PC-9 (cell line): ENCODE measurements at regions not wholly inside any gene's neighbourhood (a gene's known extent, or its start where the extent isn't known, plus 50 kb on each side); places are given as distances from the start of the nearest gene placed in this dataset.

Experiments used
- BruUV-seq: library from RNA; stranded (reverse); fragments of 400-500 nt; replicated peaks from 2 replicates; lab custom pipeline; 2021; lab: Mats Ljungman, UMichigan
- CTCF ChIA-PET: fragments of 300-600 bp; sonication (Branson Sonifier 250); formaldehyde crosslinking; loops from one replicate; lab custom pipeline; 2022; ENCODE audit warnings: antibody characterized with exemption; lab: Charles Lee
- POLR2A ChIA-PET: fragments of 300-600 bp; sonication (Branson Sonifier 250); formaldehyde crosslinking; loops from one replicate; lab custom pipeline; 2022; ENCODE audit warnings: antibody characterized with exemption; ENCODE audit not compliant: unreplicated experiment; lab: Charles Lee
- DNase-seq, 2 experiments: peaks; one replicate each; pipeline versions ENCODE4 v3.0.0 to v3.0.0-alpha.2; 2015 to 2022; ENCODE audit warnings: mixed read lengths in 1 of 2
- H2AFZ ChIP-seq: fragments of 200-600 bp; sonication (generic); 2 replicates; pipeline ENCODE4 v1.8.1; 2017; ENCODE audit warnings: antibody characterized with exemption
- H3F3A ChIP-seq: fragments of 200-600 bp; sonication (generic); 2 replicates; pipeline ENCODE4 v1.8.1; 2017; ENCODE audit warnings: antibody characterized with exemption, mild to moderate bottlenecking, low read depth; ENCODE audit not compliant: insufficient read depth
- H3K27ac ChIP-seq: fragments of 200-600 bp; sonication (generic); 2 replicates; pipeline ENCODE4 v1.6.1; 2016; ENCODE audit warnings: mixed run types
- H3K27me3 ChIP-seq: fragments of 200-600 bp; sonication (generic); 2 replicates; pipeline ENCODE4 v1.6.1; 2016; ENCODE audit warnings: low read depth, mixed run types; ENCODE audit not compliant: insufficient read depth
- H3K36me3 ChIP-seq: fragments of 200-600 bp; sonication (generic); 2 replicates; pipeline ENCODE4 v1.6.1; 2016; ENCODE audit warnings: low read depth, mixed run types
- H3K4me1 ChIP-seq: fragments of 200-600 bp; sonication (generic); replicated peaks from 2 replicates; pipeline ENCODE4 v1.6.1; 2016; ENCODE audit warnings: mixed run types; ENCODE audit not compliant: insufficient read depth
- H3K4me2 ChIP-seq: fragments of 200-600 bp; sonication (generic); 2 replicates; pipeline ENCODE4 v1.6.1; 2017; ENCODE audit warnings: mixed run types
- H3K4me3 ChIP-seq: fragments of 200-600 bp; sonication (generic); 2 replicates; pipeline ENCODE4 v1.6.1; 2016; ENCODE audit warnings: mixed run types
- H3K79me2 ChIP-seq: fragments of 200-600 bp; sonication (generic); 2 replicates; pipeline ENCODE4 v1.6.1; 2017; ENCODE audit warnings: low read depth, mixed run types
- H3K9me2 ChIP-seq: fragments of 200-600 bp; sonication (generic); 2 replicates; pipeline ENCODE4 v1.8.1; 2017; ENCODE audit warnings: mild to moderate bottlenecking; ENCODE audit not compliant: insufficient read depth
- H3K9me3 ChIP-seq: fragments of 200-600 bp; sonication (generic); 2 replicates; pipeline ENCODE4 v1.8.1; 2016; ENCODE audit warnings: low read depth; ENCODE audit not compliant: insufficient read depth
- H4K20me1 ChIP-seq: fragments of 200-600 bp; sonication (generic); 2 replicates; pipeline ENCODE4 v1.8.1; 2017; ENCODE audit not compliant: insufficient read depth
- EZH2 ChIP-seq: fragments of 200-600 bp; sonication (generic); IDR thresholded peaks from 2 replicates; pipeline ENCODE4 v1.8.0; 2017; ENCODE audit warnings: antibody characterized with exemption, low read depth
- intact Hi-C: fragments of 100-400 bp; cut with micrococcal nuclease; formaldehyde crosslinking; loops from one replicate; pipeline ENCODE4 v1.10.0; 2022; ENCODE audit not compliant: unreplicated experiment
- TF ChIP-seq, protein P1 (sequence below): fragments of 200-600 bp; sonication (generic); conservative IDR thresholded peaks from 2 replicates; pipeline ENCODE4 v1.6.1; 2017; ENCODE audit warnings: mixed run types, antibody characterized with exemption, mild to moderate bottlenecking, moderate library complexity

DNA sequence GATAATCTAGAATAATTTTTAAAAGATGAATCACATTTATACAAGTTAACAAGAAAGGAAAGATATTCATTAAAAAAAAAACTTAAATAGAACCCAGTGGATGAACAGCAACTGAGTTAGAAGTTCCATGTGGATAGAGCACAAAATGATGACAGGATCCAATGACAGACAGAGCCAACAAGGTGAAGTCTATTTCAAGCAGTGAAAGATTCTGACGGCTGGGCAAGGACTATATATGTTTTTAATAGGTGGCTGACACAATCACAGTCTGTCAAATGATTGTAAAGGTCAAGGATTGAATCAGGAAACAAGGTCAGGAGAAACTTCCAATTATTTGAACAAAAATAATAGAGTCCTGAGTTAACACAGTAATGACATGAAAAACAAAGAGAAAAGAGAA lies 1460.0 kb upstream of the CDH8 start:
- no peaks in the 10 kb centered on the region for H3F3A ChIP-seq
- POLR2A ChIA-PET: no interaction called here
- no peaks in the 10 kb centered on the region for H3K4me1 ChIP-seq
- H3K79me2 ChIP-seq: no peaks in the 10 kb centered on the region
- H3K4me3 ChIP-seq: no peak overlapping the region
- no peaks in the 10 kb centered on the region for H3K27me3 ChIP-seq
- no peak for DNase-seq
- no peaks in the 10 kb centered on the region for H4K20me1 ChIP-seq
- no peaks in the 10 kb centered on the region for H3K36me3 ChIP-seq
- H3K27ac ChIP-seq: no peak overlapping the region
- H3K9me2 ChIP-seq: no peaks in the 10 kb centered on the region
- no peak overlapping the region for H2AFZ ChIP-seq
- no peak overlapping the region for H3K4me2 ChIP-seq
- CTCF ChIA-PET: no interaction called here
- TF ChIP-seq EZH2: no peak
- TF ChIP-seq, protein P1, sequence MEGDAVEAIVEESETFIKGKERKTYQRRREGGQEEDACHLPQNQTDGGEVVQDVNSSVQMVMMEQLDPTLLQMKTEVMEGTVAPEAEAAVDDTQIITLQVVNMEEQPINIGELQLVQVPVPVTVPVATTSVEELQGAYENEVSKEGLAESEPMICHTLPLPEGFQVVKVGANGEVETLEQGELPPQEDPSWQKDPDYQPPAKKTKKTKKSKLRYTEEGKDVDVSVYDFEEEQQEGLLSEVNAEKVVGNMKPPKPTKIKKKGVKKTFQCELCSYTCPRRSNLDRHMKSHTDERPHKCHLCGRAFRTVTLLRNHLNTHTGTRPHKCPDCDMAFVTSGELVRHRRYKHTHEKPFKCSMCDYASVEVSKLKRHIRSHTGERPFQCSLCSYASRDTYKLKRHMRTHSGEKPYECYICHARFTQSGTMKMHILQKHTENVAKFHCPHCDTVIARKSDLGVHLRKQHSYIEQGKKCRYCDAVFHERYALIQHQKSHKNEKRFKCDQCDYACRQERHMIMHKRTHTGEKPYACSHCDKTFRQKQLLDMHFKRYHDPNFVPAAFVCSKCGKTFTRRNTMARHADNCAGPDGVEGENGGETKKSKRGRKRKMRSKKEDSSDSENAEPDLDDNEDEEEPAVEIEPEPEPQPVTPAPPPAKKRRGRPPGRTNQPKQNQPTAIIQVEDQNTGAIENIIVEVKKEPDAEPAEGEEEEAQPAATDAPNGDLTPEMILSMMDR: no peak
- intact Hi-C loops: no loop called here
- no peaks in the 10 kb centered on the region for H3K9me3 ChIP-seq
- BruUV-seq: no TSS peak

DNA sequence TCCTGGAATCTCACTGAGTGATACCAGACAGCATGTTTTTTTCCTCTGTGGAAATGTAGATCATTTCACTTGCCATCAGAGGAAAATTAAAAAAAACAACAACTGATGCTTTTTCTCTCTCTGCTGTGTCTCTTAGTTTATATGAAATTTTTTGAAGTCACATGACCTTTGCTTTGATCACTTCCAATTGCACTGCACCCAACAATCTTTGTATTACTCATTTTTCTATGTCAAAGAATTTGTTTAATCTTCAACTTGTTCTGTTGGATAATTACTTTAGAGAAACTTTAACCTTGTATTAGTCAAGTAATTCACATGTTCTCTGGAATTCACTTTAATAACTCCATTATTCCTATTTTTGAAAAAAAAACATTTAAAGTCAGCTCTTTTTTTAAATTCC lies 1452.7 kb upstream of the CDH8 start:
- Histone ChIP-seq H3K9me3 (no peaks in the 10 kb centered on the region), H3K36me3 (no peaks in the 10 kb centered on the region), H3K4me1 (no peaks in the 10 kb centered on the region), H3K9me2 (no peaks in the 10 kb centered on the region), H3K79me2 (no peaks in the 10 kb centered on the region), H3K4me3 (no peak overlapping the region), H3K27ac (no peak overlapping the region), H2AFZ (no peak overlapping the region), H3F3A (no peaks in the 10 kb centered on the region), H3K27me3 (no peaks in the 10 kb centered on the region), H4K20me1 (no peaks in the 10 kb centered on the region), H3K4me2 (no peak overlapping the region)
- no peak for TF ChIP-seq EZH2
- TF ChIP-seq, protein P1: no peak
- ChIA-PET POLR2A (no interaction called here), CTCF (no interaction called here)
- no peak for DNase-seq
- no TSS peak for BruUV-seq
- intact Hi-C loops: no loop called here

DNA sequence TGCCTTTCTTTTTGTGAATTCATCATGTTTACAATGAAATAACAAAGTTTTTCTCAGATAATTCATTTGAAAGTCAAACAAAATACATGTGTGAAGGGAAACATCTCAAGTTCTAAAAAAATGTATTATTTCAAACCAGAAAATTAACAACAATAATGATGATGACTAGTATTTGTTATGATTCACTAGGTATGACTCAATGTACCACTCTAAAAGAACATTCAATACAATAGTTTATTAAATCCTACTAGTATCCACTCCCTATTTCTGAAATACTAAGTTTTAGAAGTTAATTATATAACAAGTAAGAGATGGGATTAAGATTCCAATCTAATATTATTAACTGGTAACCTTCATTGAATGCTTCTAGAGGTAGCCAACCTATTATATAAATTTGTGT lies 1444.8 kb upstream of the CDH8 start:
- Histone ChIP-seq H3K4me2 (no peak overlapping the region), H3K79me2 (no peaks in the 10 kb centered on the region), H3K4me3 (no peak overlapping the region), H3F3A (no peaks in the 10 kb centered on the region), H4K20me1 (no peaks in the 10 kb centered on the region), H3K4me1 (no peaks in the 10 kb centered on the region), H3K9me3 (no peaks in the 10 kb centered on the region), H3K27me3 (no peaks in the 10 kb centered on the region), H3K27ac (no peak overlapping the region), H3K9me2 (no peaks in the 10 kb centered on the region), H3K36me3 (no peaks in the 10 kb centered on the region), H2AFZ (no peak overlapping the region)
- no peak for TF ChIP-seq EZH2
- TF ChIP-seq, protein P1: no peak
- no TSS peak for BruUV-seq
- intact Hi-C loops: no loop called here
- ChIA-PET CTCF (no interaction called here), POLR2A (no interaction called here)
- no peak for DNase-seq
